ENCODE measurements at regions not wholly inside any gene's neighbourhood (a gene's known extent, or its start where the extent isn't known, plus 50 kb on each side); places are given as distances from the start of the nearest gene placed in this dataset.

GRCh38 chr17:72506773-72507172, 386.0 kb downstream of the SOX9 start:
- no peak for TF ChIP-seq POLR2A (IDR thresholded peaks at IDR 0.05)
- TF ChIP-seq POLR2AphosphoS5 (IDR thresholded peaks at IDR 0.05; ENCODE audit: insufficient read depth in 1 of 2, low read depth in 1 of 2) = no peak

Data from vagina (tissue), 2 donors.